ENCODE measurements at regions not wholly inside any gene's neighbourhood (a gene's known extent, or its start where the extent isn't known, plus 50 kb on each side); places are given as distances from the start of the nearest gene placed in this dataset.
"Not testable (repeated sequence)": the region's sequence is repeated elsewhere in the genome, so short reads cannot be mapped to it uniquely, and the experiment has no call there.

DNA sequence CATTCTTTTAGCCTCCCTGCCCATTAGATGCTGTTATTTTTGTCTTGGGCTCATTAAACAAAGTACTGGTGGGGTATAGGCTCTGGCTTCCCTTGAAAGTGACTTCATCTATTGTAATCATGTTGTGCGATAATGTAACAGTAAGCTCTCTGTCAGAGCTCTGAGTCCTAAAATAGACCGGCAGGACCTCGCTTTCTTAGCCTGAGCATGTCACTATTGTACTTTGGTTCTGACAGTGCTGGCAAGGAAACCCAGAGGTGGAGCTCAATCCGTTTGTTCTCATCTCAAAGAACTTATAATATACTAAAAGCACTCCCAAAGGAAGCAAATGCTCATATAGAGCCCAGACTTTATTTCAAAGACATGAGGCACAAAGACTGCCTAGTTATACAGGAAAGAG is 339.1 kb upstream of the CCNH start:
- DNase-seq (ENCODE audit: low read depth): no peak

DNA sequence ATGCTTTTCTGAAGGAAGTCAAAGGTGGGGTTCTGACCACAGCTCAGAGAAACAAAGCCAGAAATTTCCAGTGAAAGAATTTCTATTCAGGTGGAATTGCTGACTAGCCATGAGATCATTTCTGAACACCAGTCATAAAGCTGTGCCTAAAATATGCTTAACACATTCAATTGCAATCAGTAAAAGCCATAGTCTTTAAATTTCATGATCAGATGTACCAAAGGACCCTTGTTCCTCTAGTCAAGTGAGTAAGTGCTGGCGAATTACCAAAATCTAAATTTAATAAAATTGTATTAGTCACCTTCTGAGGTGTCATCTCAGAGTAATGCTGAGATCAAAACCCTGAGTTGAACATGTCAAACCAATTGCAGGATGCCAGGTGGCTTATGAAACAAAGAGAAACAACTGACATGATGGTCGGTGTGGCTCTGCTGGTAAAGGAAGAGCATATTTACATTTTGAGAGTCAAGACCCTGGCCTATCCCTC is 334.2 kb upstream of the CCNH start:
- DNase-seq (ENCODE audit: low read depth): no peak

GRCh38 chr5:87746341-87746740 is 333.6 kb upstream of the CCNH start:
- DNase-seq (ENCODE audit: low read depth): no peak

DNA sequence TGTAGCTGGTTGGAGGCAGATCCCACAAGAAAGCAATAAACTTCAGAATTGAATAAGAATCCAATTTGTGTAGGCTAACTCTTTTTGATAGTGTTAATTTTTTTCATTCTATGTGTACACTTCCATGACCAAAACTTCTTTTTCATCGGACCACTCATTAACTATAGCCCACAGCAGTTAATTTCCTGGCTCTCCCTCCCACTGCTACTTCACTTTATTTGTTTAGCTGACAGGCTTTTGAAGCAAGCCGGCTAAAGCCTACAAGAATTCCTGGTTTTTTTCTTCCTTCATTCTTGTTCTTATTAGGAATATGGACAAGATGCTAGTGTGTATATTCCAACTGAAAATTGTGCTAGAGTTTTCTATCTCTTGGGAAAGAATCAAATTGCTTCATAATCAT is 329.2 kb upstream of the CCNH start:
- DNase-seq (ENCODE audit: low read depth): no peak

DNA sequence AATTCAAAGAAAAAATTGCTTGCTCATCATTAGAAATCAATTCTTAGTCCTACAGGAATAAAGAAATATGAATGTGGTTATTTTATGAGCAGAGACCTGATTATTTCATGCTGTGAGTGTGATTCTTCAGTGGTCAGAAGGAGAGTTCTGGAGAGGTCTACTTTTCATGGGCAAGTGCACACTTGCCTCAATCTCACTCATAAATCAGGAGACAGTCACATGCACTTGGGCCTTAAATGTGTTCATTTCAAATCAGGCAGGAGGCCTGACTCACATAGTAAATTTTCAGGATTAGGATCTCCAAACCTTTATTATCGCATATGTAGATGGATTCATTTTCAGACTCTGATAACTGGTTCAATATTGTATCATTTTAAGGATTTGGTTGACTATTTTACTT is 323.2 kb upstream of the CCNH start:
- no peak for DNase-seq (ENCODE audit: low read depth)

DNA sequence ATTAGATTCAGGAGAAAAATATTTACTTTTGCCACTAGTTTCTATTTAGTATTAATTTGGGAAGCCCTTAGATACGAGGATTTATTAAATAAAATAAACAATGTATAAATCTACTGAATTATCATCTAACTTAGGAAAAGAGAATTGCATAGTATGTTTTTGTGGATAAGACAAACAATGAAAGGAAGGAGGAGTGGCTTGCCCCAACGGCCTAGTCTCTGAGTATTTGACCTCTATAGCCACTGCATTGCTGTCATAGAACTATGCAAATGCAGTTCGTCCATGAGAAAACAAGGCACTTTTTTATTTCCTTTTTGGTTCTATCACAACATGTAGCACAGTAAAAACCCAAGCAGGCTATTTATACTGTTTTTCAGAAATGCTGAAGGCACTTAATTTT is 321.2 kb upstream of the CCNH start:
- no peak for DNase-seq (ENCODE audit: low read depth)

GRCh38 chr5:87732875-87733768 is 320.4 kb upstream of the CCNH start:
- no peak for DNase-seq (ENCODE audit: low read depth)

- no peak for DNase-seq (ENCODE audit: low read depth)
These were observed 317.1 kb upstream of the CCNH start for GRCh38 chr5:87729781-87730180.

DNA sequence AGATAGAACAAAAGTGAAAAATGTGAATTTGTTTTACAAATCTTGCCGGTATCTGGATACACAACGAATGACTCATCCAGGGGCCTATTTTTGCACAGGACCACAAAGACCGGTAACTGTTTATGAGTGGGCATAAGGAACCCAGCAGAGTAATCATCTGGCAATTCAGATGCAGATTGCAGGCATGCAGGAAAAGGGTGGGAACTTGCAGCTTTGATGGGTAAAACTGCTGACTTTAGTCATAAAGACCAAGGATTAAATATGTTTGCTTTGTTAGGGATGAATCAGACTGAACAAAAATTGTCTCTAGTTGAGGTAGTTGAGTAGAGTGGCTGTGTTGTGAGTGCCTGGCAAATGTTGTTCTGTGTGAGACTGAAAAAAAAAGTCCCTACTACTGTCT is 309.6 kb upstream of the CCNH start:
- DNase-seq (ENCODE audit: low read depth): no peak

DNA sequence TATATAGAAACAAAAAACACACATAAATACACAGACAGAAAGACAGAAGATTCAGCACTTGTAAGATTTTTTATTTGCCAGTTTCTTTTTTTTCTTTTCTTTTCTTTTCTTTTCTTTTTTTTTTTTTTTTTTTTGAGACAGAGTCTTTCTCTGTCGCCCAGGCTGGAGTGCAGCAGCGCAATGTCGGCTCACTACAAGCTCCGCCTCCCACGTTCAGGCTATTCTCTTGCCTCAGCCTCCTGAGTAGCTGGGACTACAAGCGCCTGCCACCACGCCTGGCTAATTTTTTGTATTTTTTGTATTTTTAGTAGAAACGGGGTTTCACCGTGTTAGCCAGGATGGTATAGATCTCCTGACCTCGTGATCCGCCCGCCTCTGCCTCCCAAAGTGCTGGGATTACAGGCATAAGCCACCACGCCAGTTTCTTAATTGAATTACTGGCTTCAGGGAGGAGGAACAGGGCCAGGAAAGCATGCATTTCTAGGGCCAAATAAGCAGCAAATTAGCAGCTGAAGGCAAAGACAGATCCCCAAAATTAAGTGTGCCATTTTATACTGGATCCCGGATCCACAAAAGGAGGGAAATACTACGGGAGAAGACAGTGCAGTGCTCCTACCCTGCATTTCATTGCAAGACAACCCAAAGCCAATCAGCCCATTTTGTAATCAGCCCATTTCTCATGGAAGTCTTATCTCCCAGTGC is 305.6 kb upstream of the CCNH start:
- DNase-seq (ENCODE audit: low read depth): not testable (repeated sequence)

DNA sequence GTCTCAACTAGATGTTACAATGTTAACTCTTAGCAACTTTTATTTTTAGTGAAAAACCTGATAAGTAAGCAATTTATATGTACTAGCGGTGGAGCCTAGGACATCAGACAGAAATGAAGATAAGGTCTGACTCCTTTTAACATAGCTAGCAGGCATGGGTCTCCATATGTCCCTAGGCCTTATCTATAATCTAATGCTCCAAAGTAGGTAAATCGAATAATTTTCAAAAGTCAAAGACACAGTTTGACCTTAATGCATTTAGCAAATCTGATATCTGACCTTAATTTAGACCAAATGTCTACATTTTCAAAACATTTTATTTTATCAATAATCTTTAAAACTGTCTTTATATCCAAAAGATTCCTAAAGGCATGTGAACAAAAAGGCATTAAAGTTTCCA is 305.0 kb upstream of the CCNH start:
- DNase-seq (ENCODE audit: low read depth): no peak

DNA sequence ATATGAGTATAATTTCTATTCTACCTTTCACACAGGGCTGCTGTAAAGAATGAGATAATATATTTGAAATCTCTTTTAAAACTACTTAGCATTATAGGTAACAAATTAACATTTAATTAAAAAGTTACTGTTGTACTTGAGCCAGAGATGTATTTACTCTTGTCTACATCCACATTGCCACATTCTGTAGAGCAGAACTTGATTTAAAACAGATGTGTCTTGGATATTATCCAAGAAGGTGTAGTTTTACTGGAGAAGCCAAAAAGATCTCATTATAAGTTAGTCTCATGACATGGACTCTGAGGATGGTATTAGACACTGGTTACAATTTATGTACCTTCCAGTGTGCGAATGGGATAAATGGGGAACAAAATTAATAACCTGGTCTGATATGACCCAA is 293.1 kb upstream of the CCNH start:
- DNase-seq (ENCODE audit: low read depth): no peak

DNA sequence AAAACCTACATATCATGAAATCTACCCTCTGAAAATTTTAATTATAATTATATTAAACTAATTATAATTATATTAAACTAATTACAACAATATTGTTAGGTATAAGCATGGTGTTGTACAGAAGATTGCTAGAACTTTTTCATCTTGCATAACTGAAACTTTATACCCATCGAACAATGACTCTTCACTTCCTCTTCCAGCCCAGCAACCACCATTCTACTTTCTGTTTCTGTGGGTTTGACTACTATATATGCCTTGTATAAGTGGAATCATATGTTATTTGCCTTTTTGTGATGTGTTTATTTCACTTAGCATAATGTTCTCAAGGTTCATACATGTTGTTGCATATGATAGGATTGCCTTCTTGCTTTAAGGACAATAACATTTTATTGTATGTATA is 274.2 kb upstream of the CCNH start:
- DNase-seq (ENCODE audit: low read depth): no peak

GRCh38 chr5:87686018-87686417 is 273.3 kb upstream of the CCNH start:
- DNase-seq (ENCODE audit: low read depth): no peak

DNA sequence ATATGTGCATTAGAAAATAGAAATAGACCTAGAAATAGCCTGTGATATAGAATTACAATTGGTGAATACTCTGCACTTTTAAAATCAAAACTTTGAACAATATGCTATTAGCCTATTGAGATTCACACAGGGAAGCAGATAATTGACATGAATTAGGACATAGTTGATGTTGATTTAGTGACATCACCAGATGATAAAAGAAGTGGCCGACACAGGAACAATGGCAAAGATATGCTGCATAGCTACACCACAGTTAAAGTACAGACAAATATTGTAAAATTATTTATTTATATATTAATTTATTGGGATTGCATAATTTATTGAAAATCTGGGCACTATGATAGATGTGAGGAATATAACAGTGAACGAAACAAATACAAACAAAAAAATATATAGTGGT is 261.5 kb upstream of the CCNH start:
- DNase-seq (ENCODE audit: low read depth): no peak

DNA sequence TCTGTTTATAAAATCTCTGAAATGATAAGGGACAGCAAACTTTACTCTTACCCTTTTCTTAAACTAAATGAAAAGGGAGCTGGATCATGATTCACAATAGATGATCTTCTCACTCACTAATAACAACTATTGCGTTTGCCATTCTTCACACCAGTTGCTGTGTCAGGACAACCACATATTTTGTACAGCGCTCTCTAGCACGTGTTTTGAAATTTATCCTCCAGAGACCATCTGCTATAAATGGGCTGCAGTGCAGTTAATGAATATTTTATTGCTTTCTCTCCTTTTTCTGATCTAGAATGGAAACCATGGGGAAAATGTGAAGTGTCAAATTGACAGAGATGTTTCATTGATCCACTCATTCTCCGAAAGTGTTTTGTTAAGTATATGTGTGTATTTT is 258.4 kb upstream of the CCNH start:
- DNase-seq (ENCODE audit: low read depth): no peak

DNA sequence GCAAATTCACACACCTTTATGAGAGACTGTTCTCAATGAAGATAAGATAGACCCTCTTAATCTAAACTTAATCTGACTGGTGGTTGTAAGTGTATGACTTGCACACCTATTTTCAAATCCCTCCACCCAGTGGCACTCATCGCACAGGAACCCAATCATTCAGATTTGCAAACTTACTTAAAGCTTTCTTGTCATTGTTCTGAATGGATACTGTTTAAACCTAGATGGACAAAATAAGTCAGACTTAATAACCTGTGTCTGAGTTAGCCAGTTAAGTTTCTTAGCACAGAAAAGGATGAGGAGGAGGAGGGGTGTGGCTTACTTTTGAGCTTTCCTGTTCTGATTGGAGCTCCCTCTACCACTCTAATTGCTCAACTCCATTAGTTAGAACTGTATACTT is 252.4 kb upstream of the CCNH start:
- no peak for DNase-seq (ENCODE audit: low read depth)

DNA sequence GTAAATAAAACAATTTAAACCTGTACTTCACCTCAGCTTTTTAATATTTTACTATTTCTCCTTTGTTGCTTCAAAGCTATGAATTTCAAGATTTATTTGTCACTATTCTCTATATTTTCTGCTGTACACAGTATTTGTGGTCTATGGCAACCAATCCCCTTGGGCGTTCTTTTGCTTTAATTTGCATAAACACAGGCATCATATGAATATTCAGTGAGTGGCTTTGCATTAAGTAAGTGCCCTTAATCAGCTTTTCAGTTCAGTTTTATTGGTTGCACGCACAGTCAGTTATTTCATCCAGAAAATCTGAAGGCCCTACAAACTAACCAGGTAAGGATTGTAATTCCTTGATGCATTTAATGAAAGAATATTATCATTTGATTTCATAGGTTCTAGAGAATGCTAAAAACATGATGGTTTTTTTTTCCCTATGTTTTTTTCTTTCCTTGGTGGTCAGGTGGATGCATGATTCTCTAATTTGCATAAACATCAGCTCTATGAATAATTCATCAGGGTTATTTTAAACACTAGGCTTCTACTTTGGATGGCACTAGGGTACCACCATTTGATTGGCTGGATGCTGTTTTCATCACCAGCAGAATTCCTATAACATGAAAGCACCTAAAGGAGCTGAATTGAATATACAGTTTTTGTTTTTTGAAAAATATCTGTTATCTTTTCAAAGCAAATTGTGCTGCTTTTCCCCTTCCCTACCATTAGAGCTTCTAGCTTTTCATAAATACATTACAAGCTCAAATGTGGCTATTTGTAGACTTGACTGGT is 249.2 kb upstream of the CCNH start:
- no peak for DNase-seq (ENCODE audit: low read depth)

GRCh38 chr5:87653242-87653641 is 240.5 kb upstream of the CCNH start:
- no peak for DNase-seq (ENCODE audit: low read depth)

GRCh38 chr5:87650284-87650683 is 237.6 kb upstream of the CCNH start:
- DNase-seq (ENCODE audit: low read depth): no peak

DNA sequence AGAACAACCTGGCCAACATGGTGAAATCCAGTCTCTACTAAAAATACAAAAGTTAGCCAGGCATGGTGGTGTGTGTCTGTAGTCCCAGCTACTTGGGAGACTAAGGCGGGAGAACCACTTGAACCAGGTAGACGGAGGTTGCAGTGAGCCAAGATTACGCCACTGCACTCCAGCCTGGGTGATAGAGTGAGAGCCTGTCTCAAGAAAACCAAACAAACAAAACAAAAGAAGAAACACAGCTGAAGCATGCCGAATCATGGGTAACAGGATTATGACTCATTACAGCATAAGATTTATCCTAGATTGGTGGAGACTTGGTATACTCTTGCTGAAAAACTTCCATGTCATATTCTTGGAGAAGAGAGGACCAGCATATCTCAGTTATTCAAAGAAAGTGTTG is 236.7 kb upstream of the CCNH start:
- no peak for DNase-seq (ENCODE audit: low read depth)

- no peak for DNase-seq (ENCODE audit: low read depth)
These were observed 232.5 kb upstream of the CCNH start for GRCh38 chr5:87645224-87645623.

DNA sequence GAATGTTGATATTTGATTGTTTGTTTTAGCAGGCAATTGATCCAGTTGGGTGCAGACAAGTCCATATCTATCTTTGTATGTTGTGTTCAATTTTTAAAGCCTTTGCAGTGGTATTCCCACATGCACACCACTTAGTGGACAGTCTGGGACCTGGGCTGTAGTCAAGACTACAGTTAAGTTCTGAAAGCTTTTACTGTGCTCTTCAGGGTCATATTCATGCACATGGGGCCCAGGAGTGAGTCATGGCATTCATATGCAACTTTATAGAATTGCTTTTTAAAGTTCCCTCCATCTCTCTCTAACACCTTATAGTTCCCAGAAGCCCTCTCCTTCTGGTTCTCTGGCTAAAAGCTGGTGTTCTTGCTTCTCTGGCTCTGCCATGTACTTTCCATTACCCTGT is 228.2 kb upstream of the CCNH start:
- no peak for DNase-seq (ENCODE audit: low read depth)

Data from fibroblast of gingiva (primary cell).